Osteocyte (in vitro differentiated cells): ENCODE measurements at regions not wholly inside any gene's neighbourhood (a gene's known extent, or its start where the extent isn't known, plus 50 kb on each side); places are given as distances from the start of the nearest gene placed in this dataset.

ENCODE experiments used
- DNase-seq: peaks from one replicate; pipeline ENCODE4 v3.0.0; 2021; ENCODE audit warnings: mixed read lengths; ENCODE audit not compliant: unreplicated experiment; ENCODE audit errors: extremely low spot score
- H3K27ac Mint-ChIP-seq: one replicate; pipeline ENCODE4 v1.8.0; 2021; ENCODE audit warnings: mild to moderate bottlenecking, mixed read lengths; ENCODE audit not compliant: unreplicated experiment
- H3K27me3 Mint-ChIP-seq: one replicate; pipeline ENCODE4 v1.8.0; 2021; ENCODE audit warnings: mixed read lengths; ENCODE audit not compliant: unreplicated experiment
- H3K36me3 Mint-ChIP-seq: one replicate; pipeline ENCODE4 v1.8.0; 2021; ENCODE audit warnings: mixed read lengths; ENCODE audit not compliant: unreplicated experiment
- H3K4me1 Mint-ChIP-seq: one replicate; pipeline ENCODE4 v1.8.0; 2021; ENCODE audit warnings: mixed read lengths; ENCODE audit not compliant: unreplicated experiment
- H3K4me3 Mint-ChIP-seq: one replicate; pipeline ENCODE4 v1.8.0; 2021; ENCODE audit warnings: mild to moderate bottlenecking, moderate library complexity, mixed read lengths; ENCODE audit not compliant: unreplicated experiment
- H3K9me3 Mint-ChIP-seq: one replicate; pipeline ENCODE4 v1.8.0; 2021; ENCODE audit warnings: mixed read lengths; ENCODE audit not compliant: unreplicated experiment
- TF ChIP-seq, protein P1 (sequence below): fragments of 200-600 bp; sonication (generic); IDR thresholded peaks from 2 replicates; pipeline ENCODE4 v1.5.0; 2021; ENCODE audit warnings: antibody characterized with exemption, mild to moderate bottlenecking, moderate library complexity

DNA sequence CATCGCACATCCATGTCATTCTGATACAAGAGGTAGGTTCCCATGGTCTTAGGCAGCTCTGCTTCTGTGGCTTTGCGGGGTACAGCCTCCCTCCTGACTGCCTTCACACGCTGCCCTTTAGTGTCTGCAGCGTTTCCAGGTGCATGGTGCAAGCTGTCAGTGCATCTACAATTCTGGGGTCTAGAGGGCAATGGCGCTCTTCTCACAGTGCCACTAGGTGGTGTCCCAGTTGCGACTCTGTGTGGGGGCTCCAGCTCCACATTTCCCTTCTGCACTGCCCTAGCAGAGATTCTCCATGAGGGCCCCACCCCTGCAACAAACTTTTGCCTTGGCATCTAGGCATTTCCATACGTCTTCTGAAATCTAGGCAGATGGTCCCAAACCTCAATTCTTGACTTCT lies 138.2 kb upstream of the BRINP3 start:
- TF ChIP-seq, protein P1, sequence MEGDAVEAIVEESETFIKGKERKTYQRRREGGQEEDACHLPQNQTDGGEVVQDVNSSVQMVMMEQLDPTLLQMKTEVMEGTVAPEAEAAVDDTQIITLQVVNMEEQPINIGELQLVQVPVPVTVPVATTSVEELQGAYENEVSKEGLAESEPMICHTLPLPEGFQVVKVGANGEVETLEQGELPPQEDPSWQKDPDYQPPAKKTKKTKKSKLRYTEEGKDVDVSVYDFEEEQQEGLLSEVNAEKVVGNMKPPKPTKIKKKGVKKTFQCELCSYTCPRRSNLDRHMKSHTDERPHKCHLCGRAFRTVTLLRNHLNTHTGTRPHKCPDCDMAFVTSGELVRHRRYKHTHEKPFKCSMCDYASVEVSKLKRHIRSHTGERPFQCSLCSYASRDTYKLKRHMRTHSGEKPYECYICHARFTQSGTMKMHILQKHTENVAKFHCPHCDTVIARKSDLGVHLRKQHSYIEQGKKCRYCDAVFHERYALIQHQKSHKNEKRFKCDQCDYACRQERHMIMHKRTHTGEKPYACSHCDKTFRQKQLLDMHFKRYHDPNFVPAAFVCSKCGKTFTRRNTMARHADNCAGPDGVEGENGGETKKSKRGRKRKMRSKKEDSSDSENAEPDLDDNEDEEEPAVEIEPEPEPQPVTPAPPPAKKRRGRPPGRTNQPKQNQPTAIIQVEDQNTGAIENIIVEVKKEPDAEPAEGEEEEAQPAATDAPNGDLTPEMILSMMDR: no peak
- peaks cover 2% of the 10 kb centered on the region for H3K4me1 Mint-ChIP-seq
- H3K27me3 Mint-ChIP-seq: no peaks in the 10 kb centered on the region
- no peak overlapping the region for H3K27ac Mint-ChIP-seq
- no peak overlapping the region for H3K4me3 Mint-ChIP-seq
- H3K9me3 Mint-ChIP-seq: peaks cover 5% of the 10 kb centered on the region
- H3K36me3 Mint-ChIP-seq: no peaks in the 10 kb centered on the region
- DNase-seq: no peak

DNA sequence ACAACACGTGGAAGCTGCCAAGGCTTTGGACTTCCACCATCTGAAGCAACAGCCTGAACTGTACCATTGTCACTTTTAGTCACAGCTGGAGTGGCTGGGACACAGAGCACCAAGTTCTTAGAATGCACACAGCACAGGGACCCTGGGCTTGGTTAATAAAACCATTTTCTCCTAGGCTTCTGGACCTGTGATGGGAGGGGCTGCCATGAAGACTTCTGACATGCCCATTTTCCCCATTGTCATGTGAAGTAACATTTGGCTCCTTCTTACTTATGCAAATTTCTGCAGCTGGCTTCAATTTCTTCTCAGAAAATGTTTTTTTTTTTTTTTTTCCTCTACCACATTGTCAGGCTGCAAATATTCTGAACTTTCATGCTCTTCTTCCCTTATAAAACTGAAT lies 138.6 kb upstream of the BRINP3 start:
- Mint-ChIP-seq H3K9me3 (peaks cover 5% of the 10 kb centered on the region), H3K4me3 (no peak overlapping the region), H3K27ac (no peak overlapping the region), H3K27me3 (no peaks in the 10 kb centered on the region), H3K36me3 (no peaks in the 10 kb centered on the region), H3K4me1 (peaks cover 2% of the 10 kb centered on the region)
- DNase-seq: no peak
- TF ChIP-seq, protein P1: no peak

DNA sequence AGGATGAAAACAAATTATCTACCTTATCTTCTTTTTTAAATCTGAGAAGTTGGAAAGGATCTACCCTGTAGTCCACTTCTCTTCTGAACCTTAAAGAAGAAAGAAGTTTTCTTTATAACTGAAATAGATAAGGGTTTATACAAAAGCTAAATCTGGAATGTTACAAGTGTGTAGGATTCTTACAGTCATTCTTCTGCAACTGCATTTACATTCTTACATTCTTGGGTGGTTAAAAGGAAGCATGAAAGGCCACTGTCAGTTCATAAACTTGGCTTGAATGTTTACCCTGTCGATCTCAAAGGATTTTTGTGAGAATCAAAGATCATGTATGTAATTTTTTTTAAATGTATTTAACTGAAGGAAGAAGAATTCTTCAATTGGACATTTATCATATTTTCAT lies 142.1 kb upstream of the BRINP3 start:
- H3K4me3 Mint-ChIP-seq: no peak overlapping the region
- H3K4me1 Mint-ChIP-seq: peaks cover 2% of the 10 kb centered on the region
- TF ChIP-seq, protein P1: no peak
- H3K36me3 Mint-ChIP-seq: no peaks in the 10 kb centered on the region
- H3K27me3 Mint-ChIP-seq: no peaks in the 10 kb centered on the region
- no peak for DNase-seq
- peaks cover 5% of the 10 kb centered on the region for H3K9me3 Mint-ChIP-seq
- H3K27ac Mint-ChIP-seq: no peak overlapping the region

DNA sequence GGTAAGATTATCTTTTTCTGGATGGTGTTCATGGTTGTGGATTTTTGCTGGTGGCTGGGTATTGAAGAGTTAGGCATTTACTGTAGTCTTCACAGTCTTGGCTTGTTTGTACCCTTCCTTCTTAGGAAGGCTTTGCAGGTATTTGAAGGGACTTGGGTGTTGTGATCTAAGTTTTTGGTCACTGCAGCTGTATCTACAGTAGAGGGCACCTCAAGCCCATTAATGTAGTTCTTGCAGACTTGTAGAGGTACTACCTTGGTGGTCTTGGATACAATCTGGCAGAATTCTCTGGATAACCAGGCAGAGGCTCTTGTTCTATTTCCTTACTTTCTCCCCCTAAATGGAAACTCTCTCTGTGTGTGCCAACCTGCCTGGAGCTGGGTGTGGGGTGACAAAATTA lies 155.8 kb upstream of the BRINP3 start:
- Mint-ChIP-seq H3K4me3 (no peak overlapping the region), H3K4me1 (no peaks in the 10 kb centered on the region), H3K27ac (no peak overlapping the region), H3K27me3 (no peaks in the 10 kb centered on the region), H3K9me3 (peaks cover 12% of the 10 kb centered on the region), H3K36me3 (no peaks in the 10 kb centered on the region)
- TF ChIP-seq, protein P1: peak; percentile 45
- no peak for DNase-seq

DNA sequence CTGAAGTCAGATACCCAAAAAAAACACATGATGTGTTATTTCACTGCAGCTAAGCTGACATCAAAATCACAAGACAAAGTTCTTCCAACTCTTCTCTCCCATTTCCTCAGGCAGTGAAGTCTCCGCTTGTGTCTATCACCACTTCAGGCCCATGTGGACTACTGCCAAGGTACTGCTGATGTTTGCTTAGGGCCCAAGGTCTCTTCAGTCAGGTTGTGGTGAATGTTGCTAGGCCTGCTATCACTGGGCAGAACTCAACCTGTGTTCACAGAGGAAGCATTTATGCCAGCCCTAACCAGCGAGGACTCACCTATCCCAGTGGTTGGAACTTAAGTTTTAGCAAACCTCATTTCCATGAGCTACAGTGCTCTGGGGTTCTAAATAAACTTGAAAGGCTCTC lies 156.5 kb upstream of the BRINP3 start:
- H3K4me3 Mint-ChIP-seq: no peak overlapping the region
- no peaks in the 10 kb centered on the region for H3K27me3 Mint-ChIP-seq
- no peak overlapping the region for H3K27ac Mint-ChIP-seq
- no peaks in the 10 kb centered on the region for H3K36me3 Mint-ChIP-seq
- peaks cover 9% of the 10 kb centered on the region for H3K9me3 Mint-ChIP-seq
- no peak for DNase-seq
- H3K4me1 Mint-ChIP-seq: no peaks in the 10 kb centered on the region
- TF ChIP-seq, protein P1: no peak
